ENCODE measurements at regions not wholly inside any gene's neighbourhood (a gene's known extent, or its start where the extent isn't known, plus 50 kb on each side); places are given as distances from the start of the nearest gene placed in this dataset.

DNA sequence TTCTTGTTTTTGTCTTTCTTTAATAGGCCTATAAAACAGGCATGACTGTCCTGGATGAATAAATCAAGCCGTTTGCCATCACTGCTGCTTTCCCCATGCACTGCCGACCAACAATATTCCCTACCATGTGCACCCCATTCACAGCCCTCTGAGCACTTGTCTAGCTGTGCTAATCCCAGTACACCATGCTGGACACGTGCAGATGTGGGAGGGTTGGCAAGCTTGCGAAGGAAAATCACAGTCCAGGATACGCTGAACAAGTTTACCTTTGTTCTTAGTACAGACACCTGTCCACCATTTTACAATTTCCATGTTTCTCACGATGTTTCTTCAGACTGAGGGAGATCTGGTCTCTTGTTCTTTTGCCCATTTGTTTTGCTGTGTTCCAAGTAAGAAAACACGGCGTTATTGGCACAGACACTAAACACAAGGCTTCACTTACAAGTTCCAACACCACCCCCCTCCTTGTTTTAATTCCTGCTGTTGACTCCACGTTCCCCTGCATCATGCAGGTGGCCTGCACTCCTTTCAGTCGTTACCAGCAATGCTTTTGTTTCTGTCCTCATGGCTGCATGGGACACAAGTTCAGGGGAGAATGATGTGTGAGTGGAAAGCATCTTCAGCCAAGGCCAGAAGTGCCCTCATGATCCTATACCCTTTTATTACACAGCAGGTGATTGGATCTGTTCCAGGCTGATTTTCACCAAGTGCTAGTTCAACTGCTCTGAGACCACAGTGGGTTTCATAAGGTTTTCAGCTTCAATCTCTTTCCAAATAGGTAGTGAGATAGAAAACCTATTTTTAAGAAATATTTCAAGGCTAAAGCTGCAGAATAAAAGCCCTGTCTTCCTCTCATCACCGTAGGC, 608.9 kb downstream of the IRX1 start:
- FAIRE-seq: no peak

DNA sequence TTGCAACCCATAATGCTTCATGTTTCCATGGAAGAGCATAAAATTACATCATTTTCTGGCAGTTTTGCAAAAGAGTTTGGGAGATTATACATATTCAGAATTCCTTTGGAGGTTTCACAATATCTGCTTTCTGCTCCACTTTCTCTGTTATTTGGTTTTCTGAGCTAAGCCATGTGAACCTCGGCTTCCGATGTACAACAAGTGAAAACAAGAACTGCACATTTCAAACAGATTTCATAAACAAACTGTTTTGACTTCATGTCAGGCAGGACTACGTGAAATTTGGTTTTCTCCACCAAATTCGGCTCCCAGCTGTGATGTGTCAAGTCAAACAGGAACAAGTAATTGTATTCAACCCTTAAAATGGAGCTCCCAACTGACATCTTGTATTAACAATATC, 609.8 kb downstream of the IRX1 start:
- FAIRE-seq: no peak

DNA sequence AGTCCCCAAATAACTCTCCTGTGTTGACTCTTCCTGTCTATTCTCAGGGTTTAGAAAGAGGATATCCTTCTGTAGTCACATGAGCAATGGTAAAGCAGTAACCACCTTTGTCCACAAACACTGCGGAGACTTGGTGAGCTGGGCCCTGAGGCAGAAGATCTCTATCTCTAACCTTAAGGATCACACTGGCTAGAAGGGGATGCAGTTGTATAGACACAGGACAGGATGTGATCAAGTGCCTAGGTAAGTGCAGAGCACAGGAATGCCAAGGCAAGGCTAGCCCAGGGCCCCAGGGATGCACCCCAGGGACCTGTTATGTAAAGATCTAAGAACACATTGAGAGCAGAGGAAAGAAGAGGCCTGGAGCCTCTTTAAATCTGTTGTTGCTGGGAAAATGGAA, 610.5 kb downstream of the IRX1 start:
- FAIRE-seq: no peak

DNA sequence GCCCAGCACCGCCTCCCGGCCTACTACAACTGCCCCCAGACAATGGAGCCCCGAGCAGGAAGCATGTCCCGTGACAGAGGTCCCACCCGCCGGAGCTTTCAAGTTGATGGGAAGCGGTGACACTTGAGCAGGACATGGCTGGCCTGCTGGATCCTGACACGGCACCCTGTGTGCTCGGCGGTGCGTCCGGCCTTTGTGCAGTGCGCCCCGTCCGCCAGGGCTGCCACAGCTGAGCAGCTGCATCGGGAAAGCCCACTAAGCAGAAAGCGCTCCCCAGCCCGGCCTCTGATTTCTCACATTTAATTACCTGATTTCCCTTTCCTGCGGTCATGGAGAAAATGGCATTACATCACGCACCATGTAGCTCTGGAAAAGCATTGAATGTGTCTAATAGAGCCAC, 611.9 kb downstream of the IRX1 start:
- no peak for FAIRE-seq

DNA sequence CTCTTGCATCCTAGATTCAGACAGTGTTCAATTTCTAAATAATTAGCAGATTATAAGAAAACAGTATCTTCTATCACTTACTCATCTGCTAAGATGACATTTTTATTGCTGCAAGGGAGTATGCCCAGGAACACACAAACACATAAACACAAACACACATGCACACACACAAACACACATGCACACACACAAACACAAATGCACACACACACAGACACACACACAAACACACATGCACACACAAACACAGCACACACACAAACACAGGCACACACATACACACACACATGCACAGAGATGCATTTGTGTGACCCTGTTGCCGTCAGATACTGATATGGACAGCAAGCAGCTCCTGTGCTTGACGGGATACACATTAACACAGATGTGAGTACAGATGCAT, 612.9 kb downstream of the IRX1 start:
- FAIRE-seq: no peak

DNA sequence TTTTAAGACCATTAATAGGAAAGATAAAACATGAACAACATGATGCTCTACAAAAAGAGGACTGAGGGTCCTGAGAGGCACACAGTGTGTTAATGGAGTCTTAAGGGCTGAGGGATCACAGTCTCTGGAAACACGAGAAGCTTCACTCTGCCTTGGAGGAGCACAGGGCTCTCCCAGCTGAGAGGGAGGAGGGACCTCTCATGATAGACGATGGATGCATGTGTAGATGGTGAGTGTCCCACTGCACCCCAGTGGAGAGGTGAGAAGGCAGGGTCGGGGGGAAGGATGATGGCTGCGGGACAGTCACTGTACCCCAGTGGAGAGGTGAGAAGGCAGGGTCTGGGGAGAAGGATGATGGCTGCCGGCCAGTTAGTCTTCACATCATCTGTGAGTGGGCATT, 613.4 kb downstream of the IRX1 start:
- no peak for FAIRE-seq

DNA sequence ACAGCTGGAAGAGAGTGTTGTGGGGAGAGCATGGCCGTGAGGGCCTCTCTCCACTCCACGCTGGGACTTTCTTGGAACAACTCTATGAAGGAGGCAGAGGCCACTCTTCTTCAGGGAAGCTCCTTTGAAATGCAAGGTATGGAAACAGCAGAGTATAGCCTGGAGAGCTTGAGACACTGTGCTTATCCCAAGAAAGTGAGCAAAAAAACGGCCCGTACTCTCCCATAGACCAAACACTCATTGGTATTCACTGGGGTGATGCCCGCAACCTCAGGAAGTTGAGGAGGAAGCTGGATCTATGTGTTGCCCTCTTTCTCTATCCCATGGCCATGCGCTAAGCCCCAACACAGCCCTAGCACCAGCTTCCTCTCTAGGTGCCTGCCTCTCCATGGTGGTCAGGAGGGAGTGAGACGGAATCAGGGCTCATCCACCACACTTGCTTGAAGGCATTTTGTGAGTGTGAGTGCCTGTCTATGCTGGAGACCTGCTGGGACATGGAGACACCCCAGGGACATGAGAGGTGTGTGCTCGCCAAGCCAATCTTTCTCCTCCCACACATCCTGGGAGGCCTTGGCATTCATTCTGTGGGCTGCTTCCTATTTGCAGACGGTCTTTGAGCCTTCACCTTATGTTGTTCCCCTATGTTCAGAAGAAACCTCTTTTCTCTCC, 616.6 kb downstream of the IRX1 start:
- FAIRE-seq: no peak

DNA sequence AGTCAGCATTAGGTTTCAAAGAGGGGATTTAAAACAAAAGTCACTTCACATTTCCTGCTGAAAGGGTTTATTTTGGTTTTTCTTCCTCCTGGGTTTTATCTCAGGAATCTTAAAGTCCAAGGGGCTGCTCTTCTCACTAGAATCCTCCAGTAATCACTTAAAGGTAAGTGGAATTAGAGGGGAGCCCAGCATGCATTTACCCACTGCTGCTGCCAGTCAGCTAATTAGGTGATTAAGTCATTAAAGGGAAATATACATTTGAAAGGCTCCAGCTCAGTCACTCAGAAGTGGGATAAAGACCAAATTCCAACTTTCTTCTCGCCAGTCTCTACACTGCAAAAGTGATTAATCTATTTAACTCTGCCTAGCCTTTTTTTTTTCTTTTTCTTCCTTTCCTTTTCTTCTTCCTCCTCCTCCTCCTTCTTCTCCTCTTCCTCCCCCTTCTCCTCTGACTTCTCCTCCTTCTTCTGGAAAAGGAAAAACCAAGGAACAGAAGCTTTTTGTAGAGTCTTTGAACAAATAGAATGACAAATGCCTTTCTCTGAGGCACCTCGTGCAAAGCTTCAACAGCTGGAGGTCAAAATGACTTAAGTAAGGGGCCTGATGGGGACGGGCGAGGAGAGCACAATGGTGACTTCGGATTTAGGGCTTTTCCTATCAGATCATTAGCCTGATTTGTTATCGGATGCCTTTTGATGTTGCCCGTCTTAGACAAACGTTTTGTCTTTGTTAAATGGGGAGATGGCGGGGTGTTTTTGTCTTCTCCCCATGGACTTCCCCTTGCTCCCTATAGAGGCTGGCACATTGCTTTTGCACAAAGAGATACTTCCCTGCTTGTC, 617.6 kb downstream of the IRX1 start:
- FAIRE-seq: no peak

DNA sequence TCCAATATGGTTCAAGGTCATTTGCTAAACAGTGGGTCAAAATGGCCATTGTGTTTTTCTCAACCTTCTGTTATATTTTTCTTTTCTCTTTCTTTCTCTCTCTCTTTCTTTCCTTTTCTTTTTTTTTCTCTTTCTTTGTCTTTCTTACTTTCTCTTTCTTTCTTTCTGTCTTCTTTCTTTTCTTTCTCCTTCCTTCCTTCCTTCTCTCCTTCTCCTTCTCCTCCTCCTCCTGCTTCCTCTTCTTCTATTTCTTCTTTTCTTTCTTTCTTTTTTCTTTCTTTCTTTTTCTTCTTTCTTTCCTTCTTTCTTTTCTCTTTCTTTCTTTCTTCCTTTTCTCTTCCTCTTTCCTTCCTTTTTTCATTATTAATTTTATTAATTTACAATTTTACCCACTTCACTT, 619.5 kb downstream of the IRX1 start:
- FAIRE-seq: no peak

DNA sequence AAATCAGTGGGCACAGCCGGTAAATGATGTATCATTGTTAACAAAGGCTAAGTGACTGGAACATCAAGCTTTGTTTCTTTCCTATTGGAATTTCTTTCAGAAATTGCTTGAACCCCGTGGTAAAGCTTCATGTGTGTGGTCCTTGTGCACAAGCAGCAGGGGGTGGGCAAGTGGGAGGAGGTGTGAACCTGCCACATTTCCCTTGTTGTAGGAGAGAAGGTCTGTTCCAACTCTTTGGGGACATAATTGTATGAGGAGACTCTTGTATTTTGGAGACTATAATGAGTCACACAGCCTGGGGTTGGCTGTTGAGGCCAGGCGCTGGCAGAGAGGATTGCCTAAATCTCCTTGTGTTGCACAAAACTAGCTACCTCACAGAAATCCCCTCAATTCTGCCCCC, 620.5 kb downstream of the IRX1 start:
- no peak for FAIRE-seq

DNA sequence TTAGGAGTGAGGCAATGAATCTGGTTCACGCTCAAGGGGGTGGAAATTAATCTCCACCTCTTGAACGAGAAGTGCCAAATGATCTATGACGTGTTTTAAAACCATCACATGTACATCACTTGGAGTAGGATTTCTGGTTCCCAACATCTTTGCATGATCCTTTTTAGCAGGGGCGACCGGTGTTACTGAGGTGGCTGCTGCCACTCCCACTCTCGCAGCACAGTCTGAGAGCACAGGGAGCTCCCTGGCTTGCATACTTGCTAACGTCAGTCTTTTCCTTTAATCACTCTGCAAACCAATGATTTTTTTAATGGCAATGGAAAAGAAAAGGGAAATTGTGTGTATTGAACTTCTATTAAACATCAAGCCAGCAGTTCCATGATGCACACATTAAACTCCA, 624.4 kb downstream of the IRX1 start:
- no peak for FAIRE-seq

DNA sequence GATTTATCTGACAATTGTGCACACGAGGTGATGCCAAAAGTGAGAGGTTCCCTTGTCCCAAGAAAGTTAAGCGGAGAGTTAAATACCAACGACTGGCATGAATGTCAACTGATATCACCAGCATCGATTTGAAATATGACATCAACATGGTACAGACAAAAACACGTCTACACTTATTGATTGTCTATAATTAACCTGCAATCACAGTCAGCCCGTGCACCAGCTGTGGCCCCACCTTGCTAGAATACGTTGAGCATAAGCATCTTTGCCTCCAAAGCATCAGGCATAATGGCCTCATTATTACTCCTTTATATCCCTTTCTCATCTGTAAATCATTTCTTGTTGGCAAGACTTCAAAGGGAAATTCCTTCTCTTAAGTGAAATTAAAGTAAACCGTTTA, 625.4 kb downstream of the IRX1 start:
- FAIRE-seq: no peak

DNA sequence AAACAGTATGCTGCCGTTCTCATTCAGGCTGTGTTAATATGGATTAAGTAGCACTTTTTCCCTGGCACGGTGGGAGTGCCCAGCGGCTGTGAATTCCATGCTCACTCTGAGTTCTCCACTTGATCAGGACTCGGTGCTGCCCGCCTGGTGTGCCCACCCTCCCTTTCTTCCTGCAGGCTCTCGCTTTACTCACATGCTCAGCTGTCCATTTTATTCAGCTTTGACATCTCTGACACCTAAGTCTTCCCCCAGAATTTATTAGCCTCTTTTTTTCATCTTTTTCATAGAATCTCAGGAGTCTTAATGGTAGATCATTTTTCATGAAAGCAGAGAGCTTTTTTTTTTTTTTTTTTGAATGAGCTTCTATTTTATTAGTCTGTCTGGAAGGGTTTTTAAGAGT, 626.5 kb downstream of the IRX1 start:
- no peak for FAIRE-seq

DNA sequence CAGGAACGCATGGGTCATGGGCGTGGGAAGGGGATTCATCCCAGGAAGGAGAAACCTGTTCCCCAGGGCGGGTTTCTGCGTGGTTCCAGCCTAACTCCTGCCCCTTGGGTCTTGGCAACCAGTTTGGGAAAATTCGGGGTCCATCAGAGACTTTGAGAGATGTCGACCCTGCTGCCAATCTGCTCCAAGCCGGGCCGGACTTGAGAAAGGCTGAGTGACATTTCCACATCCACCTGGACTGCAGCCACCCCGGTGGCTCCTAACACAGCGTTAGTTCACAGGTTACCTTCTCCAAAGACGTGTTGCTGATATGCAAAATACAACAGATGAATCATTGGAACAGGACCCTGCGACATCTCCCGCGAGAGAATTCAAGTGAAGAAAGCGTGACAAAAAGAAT, 627.2 kb downstream of the IRX1 start:
- FAIRE-seq: no peak

DNA sequence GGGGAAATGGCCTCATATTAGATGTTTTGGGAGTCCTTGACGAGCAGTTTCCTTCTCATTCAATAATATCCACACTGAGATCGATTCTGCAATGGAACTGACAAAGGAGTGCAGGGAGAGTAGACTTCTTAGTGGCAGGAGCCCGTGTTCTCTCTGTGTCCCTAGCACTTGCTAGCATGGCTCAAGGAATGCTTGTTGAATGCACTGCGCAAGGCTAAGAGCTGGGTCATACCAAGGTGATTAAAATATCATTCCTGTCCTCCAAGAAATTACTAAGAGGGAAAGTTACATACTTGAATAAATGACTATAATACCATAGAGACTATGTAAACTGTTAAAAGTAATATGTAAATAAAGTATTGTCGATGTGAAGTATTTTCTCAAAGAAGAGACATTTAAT, 630.1 kb downstream of the IRX1 start:
- no peak for FAIRE-seq

DNA sequence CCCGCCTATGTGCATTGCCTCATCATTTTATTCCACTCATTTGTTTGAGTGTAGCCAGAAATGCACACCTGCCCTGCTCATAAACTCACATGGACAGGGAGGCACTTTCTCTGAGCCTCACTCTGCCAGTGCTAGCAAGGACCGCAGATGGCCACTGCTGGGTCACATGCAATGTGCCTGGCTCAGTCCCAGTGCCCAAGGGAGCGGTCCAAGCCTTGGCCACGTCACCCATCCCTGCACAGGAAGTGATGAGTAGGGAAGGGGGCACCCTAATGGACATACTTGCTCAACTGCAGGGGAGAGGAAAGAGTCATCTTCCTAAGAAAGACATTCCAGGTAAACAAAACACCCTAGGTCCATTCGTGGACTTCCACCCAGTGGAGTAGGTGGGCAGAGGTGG, 630.9 kb downstream of the IRX1 start:
- FAIRE-seq: no peak

DNA sequence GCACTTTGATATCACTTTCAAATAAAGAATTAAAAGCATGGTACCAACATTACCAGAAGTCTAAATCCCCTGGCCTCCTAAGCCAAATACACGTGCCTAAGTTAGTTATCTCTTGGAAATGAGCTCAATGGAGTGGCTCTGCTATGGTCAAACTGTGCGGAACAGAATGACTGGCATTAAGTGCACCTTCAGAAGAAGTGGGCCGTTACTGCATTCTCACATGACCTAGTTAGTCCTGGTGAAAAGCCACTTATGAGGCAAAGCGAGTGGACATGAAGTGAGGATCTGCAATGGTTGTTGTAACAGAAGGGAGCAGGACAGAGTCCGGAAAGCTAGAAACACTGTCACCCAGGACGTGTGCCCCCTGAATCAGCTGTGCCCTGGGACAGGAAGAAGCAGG, 633.1 kb downstream of the IRX1 start:
- no peak for FAIRE-seq

DNA sequence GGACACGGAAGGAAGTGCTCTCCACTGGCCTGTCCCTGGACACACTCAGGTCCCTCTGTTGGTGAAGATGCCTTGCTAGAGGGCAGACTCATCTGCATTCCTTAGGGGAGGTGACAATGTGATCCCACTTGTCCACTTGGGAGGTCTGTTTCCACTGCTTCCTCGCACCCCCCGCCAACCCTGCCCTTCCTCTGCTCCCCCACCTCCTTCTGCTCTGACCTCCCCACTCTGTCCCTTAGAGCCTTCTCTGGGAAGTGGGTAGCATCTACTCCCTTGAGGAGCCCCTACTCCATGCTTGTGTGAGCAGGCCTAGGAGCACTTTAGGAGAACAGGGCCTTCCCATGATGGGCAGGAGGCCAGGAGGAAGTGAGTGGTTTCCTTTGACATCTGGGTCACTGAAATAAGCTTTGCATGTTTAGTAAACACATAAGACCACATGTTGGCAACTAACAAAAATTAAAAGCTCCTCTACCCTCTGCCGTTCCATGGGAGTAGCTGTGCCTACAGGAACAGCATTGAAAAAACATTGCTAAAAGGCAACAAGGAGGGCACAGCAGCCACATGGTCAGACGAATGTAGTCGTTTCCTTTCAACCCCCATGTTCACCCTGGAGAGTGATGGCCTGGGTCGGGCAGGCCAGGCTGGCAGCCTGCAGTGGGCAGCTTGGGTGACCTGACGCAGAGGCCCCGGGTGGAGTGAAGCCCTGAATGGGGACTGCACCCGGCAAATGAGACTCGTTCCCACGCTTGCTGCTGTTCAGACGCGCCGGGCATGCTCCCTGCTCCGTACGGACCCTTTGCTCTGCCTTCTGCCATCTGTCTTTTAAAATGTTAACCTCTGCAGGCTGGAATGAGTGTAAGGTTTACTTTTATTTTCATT, 634.0 kb downstream of the IRX1 start:
- no peak for FAIRE-seq

DNA sequence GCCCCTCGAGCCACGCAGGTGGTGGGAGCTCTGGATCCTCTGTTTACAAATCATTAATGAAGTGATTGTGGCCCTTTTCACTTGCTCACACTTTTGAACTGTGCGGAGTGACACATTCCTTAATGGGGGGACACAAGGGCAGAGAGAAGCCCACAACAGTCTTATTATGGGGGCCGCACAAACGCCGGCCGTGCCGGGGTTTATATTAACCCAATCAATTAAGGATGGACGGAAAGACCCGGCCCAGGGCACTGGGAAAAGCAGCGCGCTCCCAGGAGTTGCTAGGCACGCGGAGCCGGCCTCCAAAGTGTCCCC, 634.8 kb downstream of the IRX1 start:
- FAIRE-seq: no peak

DNA sequence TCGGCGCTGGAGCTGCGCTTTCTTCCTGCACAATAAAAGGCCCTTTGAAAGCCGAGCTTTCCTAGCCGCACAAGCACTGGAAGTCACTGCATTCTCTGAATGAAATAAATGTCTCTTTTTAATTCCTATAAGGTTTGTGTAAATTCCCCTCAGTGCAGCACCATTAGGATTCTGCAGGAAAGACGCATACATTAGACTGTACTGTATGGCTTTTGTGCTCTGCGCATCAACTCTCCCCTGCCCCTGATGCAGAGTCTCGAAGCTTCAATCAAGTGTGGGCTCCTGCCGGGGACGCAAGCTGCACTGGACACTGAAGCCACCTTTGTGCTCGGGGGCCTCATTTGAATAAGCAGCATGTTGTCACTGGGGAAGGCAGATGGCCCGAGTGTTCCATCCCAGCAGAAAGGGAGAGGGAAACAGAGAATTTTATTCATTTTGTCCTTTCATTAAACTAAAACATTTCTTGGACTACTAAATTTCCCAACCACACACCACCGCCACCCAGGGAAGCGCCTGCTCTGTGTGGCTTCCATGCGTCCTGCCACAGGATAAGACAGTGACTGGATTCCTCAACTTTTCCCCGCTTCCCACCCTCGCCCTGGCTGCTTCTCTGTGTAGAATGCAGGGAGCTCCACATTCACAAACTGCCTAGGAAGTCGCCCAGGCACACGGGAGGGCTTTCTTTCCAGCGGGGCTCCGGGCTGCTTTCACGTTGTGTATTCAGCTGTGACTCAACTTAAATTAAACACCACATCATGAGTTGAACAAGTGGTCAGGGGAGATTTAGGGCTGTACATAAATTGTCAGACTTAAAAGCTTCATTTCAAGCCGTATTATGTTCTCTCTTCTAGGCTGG, 635.4 kb downstream of the IRX1 start:
- no peak for FAIRE-seq

DNA sequence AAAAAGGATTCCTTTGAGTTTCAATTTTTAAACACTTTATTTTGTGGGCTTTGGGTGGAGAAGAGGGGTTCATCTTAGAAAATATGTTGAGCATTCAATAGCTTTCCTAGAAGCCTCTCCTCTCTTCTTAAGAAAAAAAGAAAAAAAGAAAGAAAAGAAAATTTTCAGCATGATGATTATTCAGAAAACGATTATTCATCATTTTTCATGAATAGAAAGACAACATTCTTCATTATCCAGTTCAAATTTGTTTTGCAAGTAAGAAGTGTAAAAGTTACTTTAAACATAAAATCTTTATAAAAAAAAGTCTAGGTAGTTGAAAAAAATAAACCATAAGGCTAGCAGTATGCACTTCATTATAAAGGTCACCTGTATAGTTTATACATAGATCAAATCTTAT, 636.5 kb downstream of the IRX1 start:
- peak; percentile 55 for FAIRE-seq

DNA sequence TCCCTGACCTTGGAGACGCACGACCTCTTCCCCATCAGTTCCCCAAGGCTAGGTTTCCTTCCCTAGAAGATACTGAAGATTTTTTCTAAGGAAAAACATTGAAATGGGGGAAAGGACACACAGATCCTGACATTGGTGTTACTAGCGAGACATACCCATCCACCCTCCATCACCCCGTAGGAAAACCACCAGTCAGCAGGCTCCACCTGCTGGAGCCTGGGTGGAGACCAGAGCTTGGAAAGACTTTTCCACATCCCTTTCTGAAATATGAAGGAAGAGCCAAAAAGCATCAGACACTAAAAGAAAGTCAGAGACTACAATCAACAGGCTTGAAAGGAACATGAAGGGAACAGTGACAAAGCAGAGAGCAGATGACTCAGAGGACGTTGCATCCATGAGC, 638.0 kb downstream of the IRX1 start:
- FAIRE-seq: no peak
